GM12873 (cell line): ENCODE measurements at regions not wholly inside any gene's neighbourhood (a gene's known extent, or its start where the extent isn't known, plus 50 kb on each side); places are given as distances from the start of the nearest gene placed in this dataset.

Experiments used
- TF ChIP-seq, protein P1 (sequence below): IDR thresholded peaks from 2 replicates; pipeline ENCODE4 v1.5.1; 2012; ENCODE audit warnings: low read depth, mild to moderate bottlenecking, moderate library complexity, low read length, control low read depth; ENCODE audit not compliant: insufficient read depth; ENCODE audit errors: missing control alignments

DNA sequence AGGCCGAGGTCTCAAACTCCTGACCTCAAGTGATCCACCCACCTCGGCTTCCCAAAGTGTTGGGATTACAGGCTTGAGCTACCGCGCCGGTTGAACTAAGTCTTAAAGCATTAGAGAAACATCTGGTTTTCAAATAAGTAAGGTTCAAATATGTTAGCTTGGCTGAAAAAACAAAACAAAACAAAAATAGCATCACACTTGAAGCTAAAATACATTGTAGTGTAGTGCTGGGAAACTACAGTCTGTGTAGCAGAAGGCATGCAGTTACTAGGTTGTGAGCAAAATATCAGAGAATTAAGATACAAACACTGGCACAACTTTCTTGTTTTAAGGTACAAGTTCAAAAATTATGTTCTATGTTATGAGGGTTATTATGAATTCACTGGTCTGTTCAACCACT is 224.8 kb upstream of the CHORDC1 start:
- TF ChIP-seq, protein P1, sequence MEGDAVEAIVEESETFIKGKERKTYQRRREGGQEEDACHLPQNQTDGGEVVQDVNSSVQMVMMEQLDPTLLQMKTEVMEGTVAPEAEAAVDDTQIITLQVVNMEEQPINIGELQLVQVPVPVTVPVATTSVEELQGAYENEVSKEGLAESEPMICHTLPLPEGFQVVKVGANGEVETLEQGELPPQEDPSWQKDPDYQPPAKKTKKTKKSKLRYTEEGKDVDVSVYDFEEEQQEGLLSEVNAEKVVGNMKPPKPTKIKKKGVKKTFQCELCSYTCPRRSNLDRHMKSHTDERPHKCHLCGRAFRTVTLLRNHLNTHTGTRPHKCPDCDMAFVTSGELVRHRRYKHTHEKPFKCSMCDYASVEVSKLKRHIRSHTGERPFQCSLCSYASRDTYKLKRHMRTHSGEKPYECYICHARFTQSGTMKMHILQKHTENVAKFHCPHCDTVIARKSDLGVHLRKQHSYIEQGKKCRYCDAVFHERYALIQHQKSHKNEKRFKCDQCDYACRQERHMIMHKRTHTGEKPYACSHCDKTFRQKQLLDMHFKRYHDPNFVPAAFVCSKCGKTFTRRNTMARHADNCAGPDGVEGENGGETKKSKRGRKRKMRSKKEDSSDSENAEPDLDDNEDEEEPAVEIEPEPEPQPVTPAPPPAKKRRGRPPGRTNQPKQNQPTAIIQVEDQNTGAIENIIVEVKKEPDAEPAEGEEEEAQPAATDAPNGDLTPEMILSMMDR = no peak

DNA sequence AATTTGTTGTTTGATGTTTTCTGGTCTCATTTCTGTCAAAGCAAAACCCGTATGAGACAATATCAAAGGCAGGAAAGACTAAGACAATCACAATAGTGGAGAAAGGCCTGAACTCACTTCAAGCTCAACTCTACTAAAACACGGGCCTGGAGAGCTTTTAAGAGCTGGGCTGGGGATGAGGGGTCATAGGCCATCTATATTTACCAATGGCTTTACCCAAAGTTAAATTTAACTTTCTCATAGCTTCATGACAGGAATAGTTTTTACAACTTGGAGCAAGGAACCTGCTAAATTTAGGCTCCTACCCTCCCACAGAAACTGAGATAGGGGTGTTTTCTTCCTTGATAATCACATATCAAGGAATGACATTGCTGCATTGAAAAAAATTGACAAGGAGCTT is 223.4 kb upstream of the CHORDC1 start:
- TF ChIP-seq, protein P1 = no peak

DNA sequence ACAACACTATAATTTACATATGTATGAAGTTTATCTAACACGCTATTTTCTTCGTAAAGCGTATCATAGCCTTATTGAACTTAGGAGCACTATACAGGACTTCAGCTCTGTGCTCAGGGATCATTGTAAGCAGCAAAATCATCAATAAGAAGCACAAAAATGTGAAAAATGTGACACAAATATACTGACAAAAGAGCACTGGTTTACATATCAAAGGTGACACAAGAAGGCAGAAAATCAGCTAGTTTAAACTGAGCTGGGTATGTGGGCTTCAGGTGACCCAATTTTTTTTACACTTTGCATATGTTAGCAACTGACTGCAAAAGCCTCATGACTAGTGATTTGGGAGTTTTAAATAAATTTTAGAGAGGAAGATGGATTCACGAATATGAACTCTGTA is 215.2 kb upstream of the CHORDC1 start:
- TF ChIP-seq, protein P1 = no peak

DNA sequence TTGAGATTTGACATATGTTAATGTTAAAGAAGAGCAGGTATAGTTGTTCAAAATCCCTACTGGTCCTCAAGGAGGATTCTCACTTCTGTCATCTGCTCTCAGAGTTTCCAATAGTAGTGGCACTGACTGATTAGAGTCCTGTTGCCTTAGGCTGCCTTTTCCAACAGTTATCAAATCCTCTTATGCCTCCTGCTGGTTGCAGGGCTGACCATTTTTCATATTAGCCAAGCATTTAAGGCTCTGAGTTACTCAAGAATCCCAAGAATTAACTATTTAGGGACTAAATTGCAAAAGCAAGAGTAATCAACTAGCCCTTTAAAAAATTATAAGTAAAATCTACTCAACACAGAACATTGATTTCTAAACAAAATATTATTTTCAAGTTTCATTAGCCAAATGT is 212.0 kb upstream of the CHORDC1 start:
- TF ChIP-seq, protein P1 = peak; percentile 14

DNA sequence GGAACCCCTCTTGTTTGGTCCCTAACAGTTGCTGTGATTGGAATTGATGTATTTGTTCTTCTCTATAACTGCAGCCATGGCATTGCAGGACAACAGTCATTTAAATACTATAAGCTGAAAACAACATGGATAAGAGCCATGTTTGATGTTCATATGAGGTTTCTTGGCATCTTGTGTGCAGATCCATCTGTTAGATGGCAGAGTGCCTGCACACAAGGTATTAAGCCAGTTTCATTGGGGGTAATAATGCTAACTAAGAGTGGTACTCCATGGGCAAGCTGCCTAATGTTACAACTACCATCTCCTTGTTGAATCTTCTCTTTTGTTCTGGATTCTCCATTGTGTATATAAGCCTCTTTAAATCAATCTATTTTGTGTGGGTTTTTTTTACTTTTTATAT is 206.0 kb upstream of the CHORDC1 start:
- TF ChIP-seq, protein P1 = no peak

DNA sequence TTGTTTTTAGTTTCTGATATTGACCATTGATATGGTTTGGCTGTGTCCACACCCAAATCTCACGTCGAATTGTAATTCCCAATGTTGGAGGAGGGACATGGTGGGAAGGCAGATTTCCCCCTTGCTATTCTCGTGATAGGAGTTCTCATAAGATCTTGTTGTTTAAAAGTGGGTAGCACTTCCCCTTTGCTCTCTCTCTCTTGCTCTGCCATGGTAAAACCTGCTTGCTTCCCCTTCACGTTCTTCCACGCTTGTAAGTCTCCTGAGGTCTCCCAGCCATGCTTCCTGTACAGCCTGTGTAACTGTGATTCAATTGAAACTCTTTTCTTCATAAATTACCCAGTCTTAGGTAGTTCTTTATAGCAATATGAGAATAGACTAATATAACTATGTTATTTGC is 203.6 kb upstream of the CHORDC1 start:
- TF ChIP-seq, protein P1 = no peak

DNA sequence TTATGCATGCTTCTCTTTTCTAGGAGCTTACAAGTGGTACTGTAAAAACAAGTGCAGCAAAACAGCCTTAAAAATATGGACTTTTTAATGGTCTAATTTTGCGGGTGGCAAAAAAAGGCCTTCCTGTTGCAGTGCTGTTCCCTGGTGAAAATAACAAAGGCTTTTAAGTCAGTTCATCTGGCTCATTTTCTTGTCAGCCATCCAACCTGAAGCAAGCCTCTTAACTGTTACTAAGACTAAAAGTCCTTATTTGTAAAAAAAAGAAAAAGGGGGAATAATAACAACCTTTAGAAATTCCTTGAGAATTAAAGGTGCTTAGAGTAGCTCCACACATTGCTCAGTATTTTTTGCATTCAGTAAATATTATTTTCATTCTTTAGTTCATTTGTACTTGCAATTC is 200.5 kb upstream of the CHORDC1 start:
- TF ChIP-seq, protein P1 = no peak
